ENCODE measurements at regions not wholly inside any gene's neighbourhood (a gene's known extent, or its start where the extent isn't known, plus 50 kb on each side); places are given as distances from the start of the nearest gene placed in this dataset.

DNA sequence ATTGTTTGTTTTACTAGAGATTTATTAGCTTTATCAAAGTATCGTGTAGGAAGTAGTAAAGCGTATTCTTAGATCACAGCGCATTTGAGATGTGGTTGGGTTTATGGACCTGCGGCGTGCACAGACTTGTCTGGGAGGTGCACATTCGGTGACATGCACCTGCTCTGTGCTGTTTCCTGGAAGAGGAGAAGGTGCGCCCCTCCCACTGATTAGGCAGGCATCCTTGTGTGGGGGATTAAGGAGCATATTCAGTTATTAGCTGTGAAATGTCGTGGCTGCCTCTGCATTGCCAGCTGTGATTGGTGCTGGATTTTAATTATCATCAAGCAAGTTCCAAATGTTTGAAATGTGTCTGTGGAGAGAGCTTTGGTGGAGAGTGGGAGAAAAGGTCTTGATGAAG is 903.8 kb upstream of the RBFOX1 start:
- TF ChIP-seq, protein P1, sequence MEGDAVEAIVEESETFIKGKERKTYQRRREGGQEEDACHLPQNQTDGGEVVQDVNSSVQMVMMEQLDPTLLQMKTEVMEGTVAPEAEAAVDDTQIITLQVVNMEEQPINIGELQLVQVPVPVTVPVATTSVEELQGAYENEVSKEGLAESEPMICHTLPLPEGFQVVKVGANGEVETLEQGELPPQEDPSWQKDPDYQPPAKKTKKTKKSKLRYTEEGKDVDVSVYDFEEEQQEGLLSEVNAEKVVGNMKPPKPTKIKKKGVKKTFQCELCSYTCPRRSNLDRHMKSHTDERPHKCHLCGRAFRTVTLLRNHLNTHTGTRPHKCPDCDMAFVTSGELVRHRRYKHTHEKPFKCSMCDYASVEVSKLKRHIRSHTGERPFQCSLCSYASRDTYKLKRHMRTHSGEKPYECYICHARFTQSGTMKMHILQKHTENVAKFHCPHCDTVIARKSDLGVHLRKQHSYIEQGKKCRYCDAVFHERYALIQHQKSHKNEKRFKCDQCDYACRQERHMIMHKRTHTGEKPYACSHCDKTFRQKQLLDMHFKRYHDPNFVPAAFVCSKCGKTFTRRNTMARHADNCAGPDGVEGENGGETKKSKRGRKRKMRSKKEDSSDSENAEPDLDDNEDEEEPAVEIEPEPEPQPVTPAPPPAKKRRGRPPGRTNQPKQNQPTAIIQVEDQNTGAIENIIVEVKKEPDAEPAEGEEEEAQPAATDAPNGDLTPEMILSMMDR (conservative IDR thresholded peaks at IDR 0.05; ENCODE audit: low read length), result no peak
- no peak for TF ChIP-seq EZH2phosphoT487 (IDR thresholded peaks at IDR 0.05; ENCODE audit: borderline replicate concordance, low read depth, low read length)
